ENCODE measurements at regions not wholly inside any gene's neighbourhood (a gene's known extent, or its start where the extent isn't known, plus 50 kb on each side); places are given as distances from the start of the nearest gene placed in this dataset.

DNA sequence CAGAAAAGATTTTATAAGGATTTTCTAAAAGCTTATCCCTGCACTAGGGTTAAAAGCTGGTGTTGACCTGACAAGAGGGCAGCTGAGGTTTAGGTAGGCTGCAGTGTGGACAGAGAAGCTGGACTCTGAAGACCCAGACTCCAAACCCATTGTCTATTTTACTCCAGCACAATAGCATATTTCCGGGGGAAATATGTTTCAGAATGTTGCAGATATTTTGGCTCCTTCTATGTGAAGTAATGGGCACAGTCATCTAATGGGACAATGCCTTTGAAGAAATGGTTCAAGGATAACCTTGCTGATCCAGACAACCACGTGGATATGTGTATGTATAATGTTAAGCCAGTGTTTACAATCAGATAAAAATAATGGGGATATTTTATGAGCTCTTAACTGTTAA is 173.8 kb upstream of the TSC22D1 start:
- Histone ChIP-seq H3K4me3 (ENCODE audit: low read depth, low read length) (no peak overlapping the region), H3K27ac (ENCODE audit: low read depth, low read length) (no peak overlapping the region), H3K27me3 (ENCODE audit: control insufficient read depth, insufficient read depth, low read length) (no peaks in the 10 kb centered on the region), H3K4me1 (ENCODE audit: control insufficient read depth, insufficient read depth, low read length) (no peaks in the 10 kb centered on the region), H3K36me3 (ENCODE audit: control insufficient read depth, insufficient read depth, low read length) (no peaks in the 10 kb centered on the region), H3K9me3 (ENCODE audit: control insufficient read depth, insufficient read depth, low read length) (no peaks in the 10 kb centered on the region)
- WGBS (ENCODE audit: insufficient coverage), result no CpG with 5 or more reads among the region's 2 CpGs
- no peak for DNase-seq (ENCODE audit: low read depth in 4 of 6, low spot score in 6 of 6)

- Histone ChIP-seq H3K4me1 (ENCODE audit: control insufficient read depth, insufficient read depth, low read length) (no peaks in the 10 kb centered on the region), H3K36me3 (ENCODE audit: control insufficient read depth, insufficient read depth, low read length) (no peaks in the 10 kb centered on the region), H3K27ac (ENCODE audit: low read depth, low read length) (no peak overlapping the region), H3K9me3 (ENCODE audit: control insufficient read depth, insufficient read depth, low read length) (no peaks in the 10 kb centered on the region), H3K4me3 (ENCODE audit: low read depth, low read length) (no peak overlapping the region), H3K27me3 (ENCODE audit: control insufficient read depth, insufficient read depth, low read length) (no peaks in the 10 kb centered on the region)
- no CpG with 5 or more reads among the region's 1 CpG for WGBS (ENCODE audit: insufficient coverage)
- DNase-seq (ENCODE audit: low read depth in 4 of 6, low spot score in 6 of 6), result no peak
Measured at GRCh38 chr13:44748439-44748838, 172.3 kb upstream of the TSC22D1 start.

- WGBS (ENCODE audit: insufficient coverage), result 78% methylated on average over 4 of the region's 4 CpGs
- Histone ChIP-seq H3K27me3 (ENCODE audit: control insufficient read depth, insufficient read depth, low read length) (no peaks in the 10 kb centered on the region), H3K36me3 (ENCODE audit: control insufficient read depth, insufficient read depth, low read length) (no peaks in the 10 kb centered on the region), H3K4me1 (ENCODE audit: control insufficient read depth, insufficient read depth, low read length) (no peaks in the 10 kb centered on the region), H3K27ac (ENCODE audit: low read depth, low read length) (no peak overlapping the region), H3K4me3 (ENCODE audit: low read depth, low read length) (no peak overlapping the region), H3K9me3 (ENCODE audit: control insufficient read depth, insufficient read depth, low read length) (no peaks in the 10 kb centered on the region)
- no peak for DNase-seq (ENCODE audit: low read depth in 4 of 6, low spot score in 6 of 6)
Measured at GRCh38 chr13:44747179-44747578, 171.0 kb upstream of the TSC22D1 start.

- Histone ChIP-seq H3K36me3 (ENCODE audit: control insufficient read depth, insufficient read depth, low read length) (no peaks in the 10 kb centered on the region), H3K9me3 (ENCODE audit: control insufficient read depth, insufficient read depth, low read length) (no peaks in the 10 kb centered on the region), H3K27ac (ENCODE audit: low read depth, low read length) (no peak overlapping the region), H3K27me3 (ENCODE audit: control insufficient read depth, insufficient read depth, low read length) (no peaks in the 10 kb centered on the region), H3K4me3 (ENCODE audit: low read depth, low read length) (no peak overlapping the region), H3K4me1 (ENCODE audit: control insufficient read depth, insufficient read depth, low read length) (no peaks in the 10 kb centered on the region)
- DNase-seq (ENCODE audit: low read depth in 4 of 6, low spot score in 6 of 6), result no peak
- 89% methylated on average over 2 of the region's 5 CpGs for WGBS (ENCODE audit: insufficient coverage)
Measured at GRCh38 chr13:44746690-44747089, 170.6 kb upstream of the TSC22D1 start.

GRCh38 chr13:44744880-44745633 is 168.9 kb upstream of the TSC22D1 start:
- H3K9me3 ChIP-seq (ENCODE audit: control insufficient read depth, insufficient read depth, low read length), result no peaks in the 10 kb centered on the region
- H3K27ac ChIP-seq (ENCODE audit: low read depth, low read length), result no peak overlapping the region
- DNase-seq (ENCODE audit: low read depth in 4 of 6, low spot score in 6 of 6), result no peak
- H3K4me1 ChIP-seq (ENCODE audit: control insufficient read depth, insufficient read depth, low read length), result no peaks in the 10 kb centered on the region
- H3K4me3 ChIP-seq (ENCODE audit: low read depth, low read length), result no peak overlapping the region
- no peaks in the 10 kb centered on the region for H3K36me3 ChIP-seq (ENCODE audit: control insufficient read depth, insufficient read depth, low read length)
- H3K27me3 ChIP-seq (ENCODE audit: control insufficient read depth, insufficient read depth, low read length), result no peaks in the 10 kb centered on the region
- WGBS (ENCODE audit: insufficient coverage), result 93% methylated on average over 6 of the region's 10 CpGs

DNA sequence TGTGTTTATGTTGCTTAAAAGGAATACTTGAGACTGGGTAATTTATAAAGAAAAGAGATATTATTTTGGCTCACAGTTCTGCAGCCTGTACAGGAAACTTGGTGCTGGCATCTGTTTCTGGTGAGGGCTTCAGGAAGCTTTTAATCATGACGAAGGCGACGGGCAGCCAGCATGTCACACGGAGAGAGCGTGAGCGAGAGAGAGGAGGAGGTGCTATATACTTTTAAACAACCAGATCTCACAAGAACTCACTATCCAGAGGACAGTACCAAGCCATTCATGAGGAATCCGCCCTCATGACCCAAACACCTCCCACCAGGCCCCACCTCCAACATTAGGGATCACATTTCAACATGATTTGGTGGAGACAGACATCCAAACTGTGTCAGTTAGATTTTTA is 163.4 kb upstream of the TSC22D1 start:
- no peak overlapping the region for H3K4me3 ChIP-seq (ENCODE audit: low read depth, low read length)
- H3K4me1 ChIP-seq (ENCODE audit: control insufficient read depth, insufficient read depth, low read length), result no peaks in the 10 kb centered on the region
- H3K27ac ChIP-seq (ENCODE audit: low read depth, low read length), result no peak overlapping the region
- WGBS (ENCODE audit: insufficient coverage), result 100% methylated on average over 1 of the region's 7 CpGs
- no peaks in the 10 kb centered on the region for H3K27me3 ChIP-seq (ENCODE audit: control insufficient read depth, insufficient read depth, low read length)
- no peaks in the 10 kb centered on the region for H3K36me3 ChIP-seq (ENCODE audit: control insufficient read depth, insufficient read depth, low read length)
- no peak for DNase-seq (ENCODE audit: low read depth in 4 of 6, low spot score in 6 of 6)
- H3K9me3 ChIP-seq (ENCODE audit: control insufficient read depth, insufficient read depth, low read length), result no peaks in the 10 kb centered on the region

DNA sequence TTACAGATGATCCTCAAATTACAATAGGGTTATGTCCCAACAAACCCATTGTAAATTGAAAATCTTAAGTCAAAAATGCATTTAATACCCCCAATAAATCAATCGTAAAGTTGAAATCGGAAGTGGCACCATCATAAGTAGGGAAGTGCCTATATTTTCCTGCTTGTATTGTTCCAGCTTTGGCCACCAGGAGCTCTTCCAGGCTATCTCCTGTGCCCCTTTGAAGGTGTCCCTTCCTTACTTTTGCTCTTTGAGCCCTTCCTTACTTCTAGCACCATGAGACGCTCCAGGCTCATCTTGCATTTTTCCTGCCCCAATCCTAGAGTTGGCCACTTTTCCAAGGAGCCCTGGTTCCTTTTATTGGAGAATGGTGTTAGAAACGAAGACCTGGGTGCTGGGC is 163.0 kb upstream of the TSC22D1 start:
- Histone ChIP-seq H3K9me3 (ENCODE audit: control insufficient read depth, insufficient read depth, low read length) (no peaks in the 10 kb centered on the region), H3K27ac (ENCODE audit: low read depth, low read length) (no peak overlapping the region), H3K27me3 (ENCODE audit: control insufficient read depth, insufficient read depth, low read length) (no peaks in the 10 kb centered on the region), H3K36me3 (ENCODE audit: control insufficient read depth, insufficient read depth, low read length) (no peaks in the 10 kb centered on the region), H3K4me1 (ENCODE audit: control insufficient read depth, insufficient read depth, low read length) (no peaks in the 10 kb centered on the region), H3K4me3 (ENCODE audit: low read depth, low read length) (no peak overlapping the region)
- DNase-seq (ENCODE audit: low read depth in 4 of 6, low spot score in 6 of 6), result no peak
- 86% methylated on average over 2 of the region's 4 CpGs for WGBS (ENCODE audit: insufficient coverage)

GRCh38 chr13:44738463-44738862 is 162.3 kb upstream of the TSC22D1 start:
- WGBS (ENCODE audit: insufficient coverage), result no CpG with 5 or more reads among the region's 2 CpGs
- Histone ChIP-seq H3K4me1 (ENCODE audit: control insufficient read depth, insufficient read depth, low read length) (no peaks in the 10 kb centered on the region), H3K27me3 (ENCODE audit: control insufficient read depth, insufficient read depth, low read length) (no peaks in the 10 kb centered on the region), H3K4me3 (ENCODE audit: low read depth, low read length) (no peak overlapping the region), H3K9me3 (ENCODE audit: control insufficient read depth, insufficient read depth, low read length) (no peaks in the 10 kb centered on the region), H3K27ac (ENCODE audit: low read depth, low read length) (no peak overlapping the region), H3K36me3 (ENCODE audit: control insufficient read depth, insufficient read depth, low read length) (no peaks in the 10 kb centered on the region)
- no peak for DNase-seq (ENCODE audit: low read depth in 4 of 6, low spot score in 6 of 6)

DNA sequence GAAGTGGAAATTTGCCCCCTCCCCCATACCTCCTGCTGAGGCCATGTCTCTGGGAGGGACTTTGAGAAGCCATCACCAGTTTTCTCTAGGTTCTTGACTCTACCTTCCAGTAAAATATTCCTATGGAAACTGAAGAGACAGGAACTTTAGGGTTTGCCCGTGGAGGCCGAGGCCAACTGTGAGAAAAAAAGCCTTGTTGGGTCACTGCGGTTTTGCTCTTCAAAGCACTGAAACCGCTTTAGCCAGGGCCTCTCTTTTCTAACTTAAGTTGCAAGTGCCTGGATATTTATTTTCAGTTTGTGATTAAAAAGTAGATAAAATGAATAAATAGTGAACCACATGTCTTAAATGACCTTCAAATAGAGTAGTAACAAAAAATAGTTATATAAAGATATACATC is 159.7 kb upstream of the TSC22D1 start:
- no peak overlapping the region for H3K4me3 ChIP-seq (ENCODE audit: low read depth, low read length)
- no peak for DNase-seq (ENCODE audit: low read depth in 4 of 6, low spot score in 6 of 6)
- no peaks in the 10 kb centered on the region for H3K9me3 ChIP-seq (ENCODE audit: control insufficient read depth, insufficient read depth, low read length)
- H3K36me3 ChIP-seq (ENCODE audit: control insufficient read depth, insufficient read depth, low read length), result no peaks in the 10 kb centered on the region
- no peaks in the 10 kb centered on the region for H3K27me3 ChIP-seq (ENCODE audit: control insufficient read depth, insufficient read depth, low read length)
- no peak overlapping the region for H3K27ac ChIP-seq (ENCODE audit: low read depth, low read length)
- no peaks in the 10 kb centered on the region for H3K4me1 ChIP-seq (ENCODE audit: control insufficient read depth, insufficient read depth, low read length)
- WGBS (ENCODE audit: insufficient coverage), result 100% methylated on average over 1 of the region's 4 CpGs

- H3K27ac ChIP-seq (ENCODE audit: low read depth, low read length), result no peak overlapping the region
- no peaks in the 10 kb centered on the region for H3K27me3 ChIP-seq (ENCODE audit: control insufficient read depth, insufficient read depth, low read length)
- H3K36me3 ChIP-seq (ENCODE audit: control insufficient read depth, insufficient read depth, low read length), result no peaks in the 10 kb centered on the region
- no peaks in the 10 kb centered on the region for H3K4me1 ChIP-seq (ENCODE audit: control insufficient read depth, insufficient read depth, low read length)
- no peak overlapping the region for H3K4me3 ChIP-seq (ENCODE audit: low read depth, low read length)
- WGBS (ENCODE audit: insufficient coverage), result 43% methylated on average over 1 of the region's 1 CpG
- no peaks in the 10 kb centered on the region for H3K9me3 ChIP-seq (ENCODE audit: control insufficient read depth, insufficient read depth, low read length)
- DNase-seq (ENCODE audit: low read depth in 4 of 6, low spot score in 6 of 6), result peak in 2 of 6 donors; percentile 36 to 52
Measured at GRCh38 chr13:44734201-44734707, 158.1 kb upstream of the TSC22D1 start.

Data from spinal cord (tissue), 9 donors.